HCT116 (cell line): ENCODE measurements at regions not wholly inside any gene's neighbourhood (a gene's known extent, or its start where the extent isn't known, plus 50 kb on each side); places are given as distances from the start of the nearest gene placed in this dataset.

Experiments
- ATAC-seq: fragments of 200-7000 bp; cut with Tn5 transposase; 2 replicates; pipeline ENCODE4 v1.9.1; 2020; ENCODE audit warnings: mild to moderate bottlenecking, moderate library complexity
- BruUV-seq: library from RNA; stranded (reverse); fragments of 400-500 nt; replicated peaks from 2 replicates; lab custom pipeline; 2021; lab: Mats Ljungman, UMichigan
- CTCF ChIA-PET: fragments of 300-600 bp; sonication (Branson Sonifier 250); formaldehyde crosslinking; loops from one replicate; lab custom pipeline; 2021; ENCODE audit warnings: antibody characterized with exemption; lab: Charles Lee
- POLR2A ChIA-PET: fragments of 300-600, 350-600 bp; sonication (Branson Sonifier 250); formaldehyde crosslinking; loops from one replicate; lab custom pipeline; 2021; ENCODE audit warnings: antibody characterized with exemption; lab: Charles Lee
- RAD21 ChIA-PET, 2 experiments: fragments of 300-600 bp; sonication (Branson Sonifier 250); formaldehyde crosslinking; loops; one replicate each; lab custom pipeline; 2023; ENCODE audit warnings: low total read pairs in 2 of 2; ENCODE audit not compliant: uncharacterized antibody in 2 of 2, unreplicated experiment in 2 of 2, low non-redundant PET in 1 of 2; lab: Charles Lee
- DNase-seq: peaks from one replicate; pipeline ENCODE4 v3.0.0-alpha.2; 2010; ENCODE audit warnings: low read depth, low spot score
- H2AFZ ChIP-seq: fragments of 200-600 bp; shearing (Covaris generic), sonication (generic); 2 replicates; pipeline ENCODE4 v1.6.1; 2017; ENCODE audit warnings: low read depth, mixed run types, mixed read lengths, antibody characterized with exemption, low read length; ENCODE audit not compliant: poor library complexity, severe bottlenecking
- H3K27ac ChIP-seq: 2 replicates; pipeline ENCODE4 v1.5.1; 2012; ENCODE audit warnings: low read depth, low read length
- H3K27me3 ChIP-seq: fragments of 200-600 bp; sonication (generic); 2 replicates; pipeline ENCODE4 v1.6.1; 2016; ENCODE audit warnings: mixed run types, low read length, mixed read lengths; ENCODE audit not compliant: insufficient read depth
- H3K36me3 ChIP-seq, 2 experiments: fragments of 200-500 bp in 1 of 2; fragments of 200-600 bp in 1 of 2; sonication (Bioruptor generic) in 1 of 2; sonication (generic) in 1 of 2; 2 replicates each; pipeline versions ENCODE4 v1.5.1 to v1.6.1; 2014 to 2016; ENCODE audit warnings: low read length in 2 of 2, inconsistent platforms in 1 of 2, mixed read lengths in 1 of 2, mixed run types in 1 of 2; ENCODE audit not compliant: insufficient read depth in 2 of 2, control insufficient read depth in 1 of 2
- H3K4me1 ChIP-seq, 2 experiments: fragments of 200-600 bp in 1 of 2; sonication (generic) in 1 of 2; 2 replicates each; pipeline versions ENCODE4 v1.5.1 to v1.6.1; 2012 to 2017; ENCODE audit warnings: low read length in 2 of 2, inconsistent platforms in 1 of 2, mild to moderate bottlenecking in 1 of 2, mixed read lengths in 1 of 2, mixed run types in 1 of 2, moderate library complexity in 1 of 2; ENCODE audit not compliant: insufficient read depth in 2 of 2, control insufficient read depth in 1 of 2
- H3K4me2 ChIP-seq: fragments of 200-600 bp; sonication (generic); 2 replicates; pipeline ENCODE4 v1.6.1; 2017; ENCODE audit warnings: mixed run types, low read length, mixed read lengths
- H3K4me3 ChIP-seq, 2 experiments: fragments of 200-600 bp in 1 of 2; sonication (generic) in 1 of 2; replicated peaks in 1 of 2; 2 replicates each; pipeline ENCODE4 v1.5.1; 2011 to 2016; ENCODE audit warnings: low read length in 2 of 2, control low read depth in 1 of 2, low read depth in 1 of 2, mild to moderate bottlenecking in 1 of 2, mixed read lengths in 1 of 2, mixed run types in 1 of 2
- H3K79me2 ChIP-seq: fragments of 200-600 bp; sonication (generic); 2 replicates; pipeline ENCODE4 v1.6.1; 2017; ENCODE audit warnings: mild to moderate bottlenecking, mixed run types, low read length, moderate library complexity, mixed read lengths; ENCODE audit not compliant: insufficient read depth
- H3K9ac ChIP-seq: fragments of 200-600 bp; sonication (generic); 2 replicates; pipeline ENCODE4 v1.6.1; 2016; ENCODE audit warnings: low read length, mixed read lengths
- H3K9me2 ChIP-seq: fragments of 200-600 bp; sonication (generic), shearing (Covaris generic); 2 replicates; pipeline ENCODE4 v1.6.1; 2017; ENCODE audit warnings: mixed run types, mild to moderate bottlenecking, moderate library complexity; ENCODE audit not compliant: insufficient read depth
- H3K9me3 ChIP-seq, 2 experiments: fragments of 200-500 bp in 1 of 2; fragments of 200-600 bp in 1 of 2; sonication (Bioruptor generic) in 1 of 2; sonication (generic) in 1 of 2; 2 replicates each; pipeline ENCODE4 v1.6.1; 2014 to 2017; ENCODE audit warnings: low read length in 2 of 2, mixed read lengths in 2 of 2, inconsistent platforms in 1 of 2, low read depth in 1 of 2, mild to moderate bottlenecking in 1 of 2, mixed run types in 1 of 2, moderate library complexity in 1 of 2; ENCODE audit not compliant: control insufficient read depth in 1 of 2, insufficient read depth in 1 of 2
- H4K20me1 ChIP-seq: fragments of 200-600 bp; sonication (generic), shearing (Covaris generic); 2 replicates; pipeline ENCODE4 v1.6.1; 2017; ENCODE audit warnings: mixed run types, mild to moderate bottlenecking, moderate library complexity; ENCODE audit not compliant: insufficient read depth
- CEBPB ChIP-seq: IDR thresholded peaks from 2 replicates; pipeline ENCODE4 v1.6.1; 2012; ENCODE audit warnings: low read depth
- EGR1 ChIP-seq: IDR thresholded peaks from 2 replicates; pipeline ENCODE4 v1.6.1; 2012; ENCODE audit warnings: low read depth
- ELF1 ChIP-seq: IDR thresholded peaks from 2 replicates; pipeline ENCODE4 v1.6.1; 2012; ENCODE audit warnings: low read depth, borderline replicate concordance
- EZH2 ChIP-seq: fragments of 200-600 bp; sonication (generic); IDR thresholded peaks from 2 replicates; pipeline ENCODE4 v1.6.1; 2017; ENCODE audit warnings: antibody characterized with exemption, mixed run types
- FOSL1 ChIP-seq: IDR thresholded peaks from 2 replicates; pipeline ENCODE4 v1.6.1; 2012; ENCODE audit warnings: low read depth
- JUND ChIP-seq: IDR thresholded peaks from 2 replicates; pipeline ENCODE4 v1.6.1; 2012
- POLR2A ChIP-seq: IDR thresholded peaks from 2 replicates; pipeline ENCODE4 v1.7.0; 2011; ENCODE audit warnings: borderline replicate concordance; ENCODE audit not compliant: insufficient read depth, insufficient read length; ENCODE audit errors: extremely low read depth
- POLR2AphosphoS5 ChIP-seq: IDR thresholded peaks from 2 replicates; pipeline ENCODE4 v1.6.1; 2011; ENCODE audit warnings: mild to moderate bottlenecking, low read depth, low read length, moderate library complexity
- RAD21 ChIP-seq: IDR thresholded peaks from 2 replicates; pipeline ENCODE4 v1.6.1; 2012; ENCODE audit warnings: low read depth, mild to moderate bottlenecking
- REST ChIP-seq: IDR thresholded peaks from 2 replicates; pipeline ENCODE4 v1.6.1; 2012; ENCODE audit warnings: low read depth
- SRF ChIP-seq: IDR thresholded peaks from 2 replicates; pipeline ENCODE4 v1.6.1; 2012; ENCODE audit warnings: low read depth
- TCF7L2 ChIP-seq: IDR thresholded peaks from 2 replicates; pipeline ENCODE4 v1.7.0; 2011; ENCODE audit warnings: borderline replicate concordance, inconsistent platforms; ENCODE audit not compliant: insufficient read depth, insufficient read length; ENCODE audit errors: extremely low read depth
- intact Hi-C: fragments of 100-400 bp; cut with micrococcal nuclease; formaldehyde crosslinking; loops from 2 replicates; pipeline ENCODE4 v1.10.0; 2022
- TF ChIP-seq, protein P1 (sequence below), 3 experiments: fragments of 200-600 bp in 1 of 3; sonication (generic) in 1 of 3; IDR thresholded peaks in 2 of 3; conservative IDR thresholded peaks in 1 of 3; 2 replicates each; pipeline ENCODE4 v1.5.1; 2012 to 2017; ENCODE audit warnings: low read depth in 2 of 3, low read length in 2 of 3, antibody characterized with exemption in 1 of 3, borderline replicate concordance in 1 of 3, control low read depth in 1 of 3, mild to moderate bottlenecking in 1 of 3, mixed read lengths in 1 of 3, mixed run types in 1 of 3, moderate library complexity in 1 of 3; ENCODE audit not compliant: insufficient read depth in 1 of 3

DNA sequence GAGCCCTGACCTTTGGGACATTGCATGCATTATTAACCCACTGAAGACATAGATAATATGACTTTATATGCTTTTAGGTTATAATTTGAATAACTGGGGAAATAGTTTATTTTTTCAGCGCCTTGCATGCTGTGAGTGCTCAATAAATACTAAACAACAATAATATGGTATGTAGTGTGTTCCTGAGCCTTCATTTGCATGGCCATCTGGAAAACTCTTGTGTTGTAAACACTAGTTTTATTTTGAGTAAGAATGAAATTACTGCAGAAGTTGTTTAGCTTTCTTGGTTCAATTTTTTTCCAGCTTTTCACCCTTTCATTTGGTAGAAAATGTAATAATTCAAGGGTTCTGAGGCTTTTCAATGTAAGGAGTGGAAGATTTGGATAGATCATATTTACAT, 189.3 kb upstream of the GALNT5 start:
- no TSS peak for BruUV-seq
- Histone ChIP-seq H4K20me1 (no peaks in the 10 kb centered on the region), H3K79me2 (no peaks in the 10 kb centered on the region), H3K9me2 (0 out of 2 replicates have a peak, but pooled peaks cover 5% of the 10 kb centered on the region), H3K4me3 (no peak overlapping the region), H3K4me2 (no peak overlapping the region), H3K9ac (no peak overlapping the region), H3K27ac (no peak overlapping the region), H2AFZ (no peak overlapping the region), H3K9me3 (no peaks in the 10 kb centered on the region), H3K4me1 (no peaks in the 10 kb centered on the region), H3K36me3 (no peaks in the 10 kb centered on the region), H3K27me3 (no peaks in the 10 kb centered on the region)
- CTCF ChIA-PET = no interaction called here
- DNase-seq (no peak), ATAC-seq (no peak)
- POLR2A ChIA-PET = no interaction called here
- intact Hi-C loops = no loop called here
- RAD21 ChIA-PET = no interaction called here
- TF ChIP-seq SRF = no peak
- TF ChIP-seq, protein P1, sequence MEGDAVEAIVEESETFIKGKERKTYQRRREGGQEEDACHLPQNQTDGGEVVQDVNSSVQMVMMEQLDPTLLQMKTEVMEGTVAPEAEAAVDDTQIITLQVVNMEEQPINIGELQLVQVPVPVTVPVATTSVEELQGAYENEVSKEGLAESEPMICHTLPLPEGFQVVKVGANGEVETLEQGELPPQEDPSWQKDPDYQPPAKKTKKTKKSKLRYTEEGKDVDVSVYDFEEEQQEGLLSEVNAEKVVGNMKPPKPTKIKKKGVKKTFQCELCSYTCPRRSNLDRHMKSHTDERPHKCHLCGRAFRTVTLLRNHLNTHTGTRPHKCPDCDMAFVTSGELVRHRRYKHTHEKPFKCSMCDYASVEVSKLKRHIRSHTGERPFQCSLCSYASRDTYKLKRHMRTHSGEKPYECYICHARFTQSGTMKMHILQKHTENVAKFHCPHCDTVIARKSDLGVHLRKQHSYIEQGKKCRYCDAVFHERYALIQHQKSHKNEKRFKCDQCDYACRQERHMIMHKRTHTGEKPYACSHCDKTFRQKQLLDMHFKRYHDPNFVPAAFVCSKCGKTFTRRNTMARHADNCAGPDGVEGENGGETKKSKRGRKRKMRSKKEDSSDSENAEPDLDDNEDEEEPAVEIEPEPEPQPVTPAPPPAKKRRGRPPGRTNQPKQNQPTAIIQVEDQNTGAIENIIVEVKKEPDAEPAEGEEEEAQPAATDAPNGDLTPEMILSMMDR (IDR thresholded peaks at IDR 0.05 in 2 of 3, conservative IDR thresholded peaks at IDR 0.05 in 1 of 3; ENCODE audit: borderline replicate concordance in 1 of 3, insufficient read depth in 1 of 3, low read depth in 2 of 3, low read length in 2 of 3) = no peak
- TF ChIP-seq REST = no peak
- no peak for TF ChIP-seq EGR1
- no peak for TF ChIP-seq CEBPB
- TF ChIP-seq POLR2A = no peak
- TF ChIP-seq RAD21 = no peak
- TF ChIP-seq FOSL1 = no peak
- TF ChIP-seq ELF1 = no peak
- no peak for TF ChIP-seq JUND
- TF ChIP-seq TCF7L2 = no peak
- TF ChIP-seq EZH2 = no peak
- TF ChIP-seq POLR2AphosphoS5 = no peak
